SK-N-MC (cell line): ENCODE measurements at regions not wholly inside any gene's neighbourhood (a gene's known extent, or its start where the extent isn't known, plus 50 kb on each side); places are given as distances from the start of the nearest gene placed in this dataset.

Source experiments
- DNase-seq: peaks from one replicate; pipeline ENCODE4 v3.0.0-alpha.2; 2011; ENCODE audit warnings: low read depth, low spot score
- H3K27ac ChIP-seq: fragments of 200-600 bp; sonication (generic); 2 replicates; pipeline ENCODE4 v1.5.1; 2016; ENCODE audit warnings: mixed run types
- H3K36me3 ChIP-seq: fragments of 200-600 bp; sonication (generic); 2 replicates; pipeline ENCODE4 v1.6.1; 2017; ENCODE audit warnings: antibody characterized with exemption, low read length, mixed read lengths; ENCODE audit not compliant: insufficient read depth
- H3K4me3 ChIP-seq: fragments of 200-600 bp; sonication (generic); 2 replicates; pipeline ENCODE4 v1.5.1; 2016
- H3K9ac ChIP-seq: fragments of 200-600 bp; sonication (generic); 2 replicates; pipeline ENCODE4 v1.8.0; 2017; ENCODE audit warnings: mixed run types, mixed read lengths; ENCODE audit not compliant: insufficient read length
- H3K9me3 ChIP-seq: fragments of 200-600 bp; sonication (generic); 2 replicates; pipeline ENCODE4 v1.6.1; 2017; ENCODE audit warnings: low read depth, mild to moderate bottlenecking, antibody characterized with exemption, low read length, moderate library complexity, mixed read lengths
- EZH2 ChIP-seq: fragments of 200-600 bp; sonication (generic); IDR thresholded peaks from one replicate; pipeline ENCODE4 v1.6.1; 2017; ENCODE audit warnings: antibody characterized with exemption
- FOXP2 ChIP-seq: optimal IDR thresholded peaks from 2 replicates; pipeline ENCODE3; 2011; ENCODE audit warnings: mild to moderate bottlenecking, moderate library complexity; ENCODE audit not compliant: insufficient read depth; ENCODE audit errors: extremely low read length, control extremely low read depth
- POLR2AphosphoS5 ChIP-seq: IDR thresholded peaks from 2 replicates; pipeline ENCODE4 v1.6.1; 2012; ENCODE audit warnings: mild to moderate bottlenecking, low read depth, low read length, borderline replicate concordance

GRCh38 chr22:27032091-27032761 lies 374.8 kb downstream of the MIAT start:
- no peak for DNase-seq
- no peak overlapping the region for H3K4me3 ChIP-seq
- TF ChIP-seq EZH2: no peak
- TF ChIP-seq POLR2AphosphoS5: no peak
- no peak for TF ChIP-seq FOXP2
- no peak overlapping the region for H3K9ac ChIP-seq
- no peaks in the 10 kb centered on the region for H3K9me3 ChIP-seq
- H3K36me3 ChIP-seq: no peaks in the 10 kb centered on the region
- H3K27ac ChIP-seq: no peak overlapping the region

DNA sequence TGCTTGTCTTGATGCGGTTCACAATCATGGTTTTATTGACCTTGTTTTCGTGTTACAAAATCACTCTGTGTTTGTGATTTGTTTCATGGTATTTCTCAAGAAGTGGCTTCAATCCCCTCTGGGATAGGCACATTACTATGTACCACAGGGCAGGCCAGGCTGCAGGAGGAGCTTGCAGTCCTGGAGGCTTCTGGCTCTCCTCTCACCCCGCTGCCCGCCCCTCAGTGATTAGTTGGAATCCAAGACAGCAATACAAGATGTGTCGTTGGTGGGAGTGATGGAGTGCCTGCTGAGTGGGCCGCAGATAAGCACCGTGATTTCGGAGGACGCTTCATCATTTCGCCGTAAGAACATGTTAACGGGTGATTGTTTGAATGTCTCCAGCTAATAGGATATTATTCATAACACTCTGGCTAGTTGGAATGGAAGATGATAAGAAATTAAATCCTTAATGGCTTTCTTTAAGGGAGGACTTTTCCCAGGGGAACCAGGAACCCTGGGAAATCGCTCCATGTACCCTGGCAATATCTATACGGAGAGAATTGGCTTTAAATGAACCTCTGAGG lies 384.4 kb downstream of the MIAT start:
- Histone ChIP-seq H3K9ac (no peak overlapping the region), H3K27ac (no peak overlapping the region), H3K4me3 (no peak overlapping the region), H3K9me3 (no peaks in the 10 kb centered on the region), H3K36me3 (no peaks in the 10 kb centered on the region)
- DNase-seq: no peak
- no peak for TF ChIP-seq EZH2
- TF ChIP-seq POLR2AphosphoS5: no peak
- TF ChIP-seq FOXP2: no peak

DNA sequence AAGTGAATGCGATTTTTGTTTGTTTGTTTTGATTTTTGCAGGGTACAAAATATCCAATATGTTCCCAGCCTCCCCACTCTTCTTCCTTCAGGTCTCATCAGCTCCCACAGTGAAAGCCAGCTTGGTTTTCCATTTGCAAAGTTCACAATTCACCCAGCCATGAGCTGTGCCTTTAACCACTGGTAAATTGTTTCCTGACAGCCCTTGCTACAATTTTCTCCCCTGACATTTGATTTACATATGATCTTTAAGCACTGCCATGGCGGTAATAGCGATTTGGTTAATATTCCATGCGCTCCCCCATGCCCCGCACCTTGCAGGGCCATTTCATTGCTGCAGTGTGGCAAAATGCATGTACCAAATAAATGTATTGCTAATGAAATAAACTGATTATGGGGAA lies 385.9 kb downstream of the MIAT start:
- no peaks in the 10 kb centered on the region for H3K36me3 ChIP-seq
- no peak for TF ChIP-seq FOXP2
- TF ChIP-seq EZH2: no peak
- TF ChIP-seq POLR2AphosphoS5: no peak
- H3K4me3 ChIP-seq: no peak overlapping the region
- no peak overlapping the region for H3K27ac ChIP-seq
- no peaks in the 10 kb centered on the region for H3K9me3 ChIP-seq
- DNase-seq: no peak
- H3K9ac ChIP-seq: no peak overlapping the region

DNA sequence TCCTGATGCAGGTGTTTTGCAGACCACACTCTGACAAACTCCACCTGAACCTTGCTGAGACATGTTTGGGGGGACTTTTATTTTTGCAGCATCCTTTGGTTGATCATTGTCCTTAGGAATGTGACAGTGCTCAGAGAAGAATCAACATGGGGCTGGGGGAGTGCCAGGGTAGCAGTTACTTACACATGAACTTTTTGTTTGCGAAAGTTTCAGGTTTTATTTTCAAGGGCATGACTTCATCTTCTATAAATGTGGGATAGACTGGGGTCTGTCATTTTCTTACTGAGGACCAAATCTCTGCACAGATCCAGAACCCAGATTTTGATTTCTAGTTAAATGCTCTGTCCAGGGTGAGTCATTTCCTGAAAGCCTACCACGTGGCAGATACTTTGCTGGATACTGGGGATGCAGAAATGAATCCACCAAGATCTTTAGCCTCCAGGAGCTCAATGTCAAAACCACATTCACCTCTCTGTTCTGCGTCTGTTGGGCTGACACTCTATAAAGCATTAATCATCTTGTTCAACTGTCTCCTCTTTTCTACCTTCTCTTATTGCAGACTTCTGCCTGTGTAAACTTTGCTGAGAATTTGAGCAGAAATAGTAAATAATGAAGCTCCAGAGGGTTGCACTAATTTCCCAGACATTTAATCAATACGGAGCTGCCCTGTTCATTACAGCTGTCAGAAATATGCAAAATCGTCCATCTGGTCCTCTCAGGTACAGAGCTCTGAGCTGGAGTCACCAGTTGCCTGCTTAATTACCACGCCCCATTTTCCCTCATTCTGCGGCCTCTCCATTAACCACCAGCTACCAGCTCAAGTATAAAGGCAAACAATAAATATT lies 387.9 kb downstream of the MIAT start:
- DNase-seq: no peak
- Histone ChIP-seq H3K9ac (no peak overlapping the region), H3K36me3 (no peaks in the 10 kb centered on the region), H3K9me3 (no peaks in the 10 kb centered on the region), H3K27ac (no peak overlapping the region), H3K4me3 (no peak overlapping the region)
- no peak for TF ChIP-seq EZH2
- no peak for TF ChIP-seq FOXP2

GRCh38 chr22:27046086-27046485 lies 388.7 kb downstream of the MIAT start:
- no peak for DNase-seq
- Histone ChIP-seq H3K4me3 (no peak overlapping the region), H3K36me3 (no peaks in the 10 kb centered on the region), H3K9me3 (no peaks in the 10 kb centered on the region), H3K9ac (no peak overlapping the region), H3K27ac (no peak overlapping the region)
- TF ChIP-seq POLR2AphosphoS5 (no peak), FOXP2 (no peak), EZH2 (no peak)

- no peak for DNase-seq
- no peak for TF ChIP-seq FOXP2
- TF ChIP-seq EZH2: no peak
- TF ChIP-seq POLR2AphosphoS5: no peak
- Histone ChIP-seq H3K4me3 (no peak overlapping the region), H3K36me3 (no peaks in the 10 kb centered on the region), H3K9ac (no peak overlapping the region), H3K27ac (no peak overlapping the region), H3K9me3 (no peaks in the 10 kb centered on the region)
Measured at GRCh38 chr22:27046603-27047002, 389.2 kb downstream of the MIAT start.

DNA sequence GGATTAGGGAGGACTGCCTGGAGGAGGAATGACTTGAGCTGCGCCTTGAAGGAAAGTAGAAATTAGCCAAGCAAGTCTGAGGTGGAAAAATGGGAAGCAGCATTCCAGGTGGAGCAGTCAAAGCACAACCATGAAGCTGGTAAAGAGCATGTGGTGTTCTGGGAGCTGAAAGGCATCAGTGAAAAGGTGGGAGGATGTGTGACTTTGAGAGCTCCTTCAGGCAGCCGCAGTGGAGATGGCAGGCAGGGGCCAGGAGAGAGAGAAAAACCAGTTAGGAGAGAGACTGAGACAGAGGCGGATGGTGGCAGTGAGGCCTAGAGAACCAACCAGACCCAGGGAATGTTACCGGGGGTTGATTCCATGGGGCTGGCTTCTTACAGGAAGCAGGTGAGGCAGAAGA lies 393.4 kb downstream of the MIAT start:
- H3K4me3 ChIP-seq: no peak overlapping the region
- no peak overlapping the region for H3K9ac ChIP-seq
- no peak for DNase-seq
- H3K36me3 ChIP-seq: no peaks in the 10 kb centered on the region
- no peak overlapping the region for H3K27ac ChIP-seq
- H3K9me3 ChIP-seq: no peaks in the 10 kb centered on the region
- TF ChIP-seq EZH2 (no peak), POLR2AphosphoS5 (no peak), FOXP2 (no peak)

- TF ChIP-seq EZH2 (no peak), FOXP2 (no peak), POLR2AphosphoS5 (no peak)
- Histone ChIP-seq H3K36me3 (no peaks in the 10 kb centered on the region), H3K9me3 (no peaks in the 10 kb centered on the region), H3K9ac (no peak overlapping the region), H3K4me3 (no peak overlapping the region), H3K27ac (no peak overlapping the region)
- no peak for DNase-seq
Measured at GRCh38 chr22:27051407-27051806, 394.0 kb downstream of the MIAT start.
